Activated CD4-positive, alpha-beta T cell treated with anti-CD3 and anti-CD28 coated beads, Interleukin-2, Interleukin-4, amounts not matched to agents 100 ng/mL and 50 ng/mL, durations not matched to agents 16 hours and 8 hours (primary cell): ENCODE measurements at regions not wholly inside any gene's neighbourhood (a gene's known extent, or its start where the extent isn't known, plus 50 kb on each side); places are given as distances from the start of the nearest gene placed in this dataset.

Experiments used
- DNase-seq: peaks from one replicate; pipeline ENCODE4 v3.0.0-alpha.2; 2020; ENCODE audit warnings: low spot score

GRCh38 chr11:122176651-122177050 lies 60.6 kb upstream of the BLID start:
- DNase-seq: no peak

GRCh38 chr11:122175306-122175705 lies 59.3 kb upstream of the BLID start:
- no peak for DNase-seq

GRCh38 chr11:122173587-122173986 lies 57.6 kb upstream of the BLID start:
- no peak for DNase-seq

GRCh38 chr11:122173074-122173450 lies 57.0 kb upstream of the BLID start:
- no peak for DNase-seq

- no peak for DNase-seq
Measured at GRCh38 chr11:122172352-122173073, 56.5 kb upstream of the BLID start.

GRCh38 chr11:122170815-122171475 lies 54.9 kb upstream of the BLID start:
- DNase-seq: no peak

GRCh38 chr11:122168218-122168617 lies 52.2 kb upstream of the BLID start:
- no peak for DNase-seq

- DNase-seq: no peak
Measured at GRCh38 chr11:122167100-122167499, 51.1 kb upstream of the BLID start.

GRCh38 chr11:122165607-122166371 lies 49.8 kb upstream of the BLID start:
- DNase-seq: no peak
